ENCODE measurements at regions not wholly inside any gene's neighbourhood (a gene's known extent, or its start where the extent isn't known, plus 50 kb on each side); places are given as distances from the start of the nearest gene placed in this dataset.

DNA sequence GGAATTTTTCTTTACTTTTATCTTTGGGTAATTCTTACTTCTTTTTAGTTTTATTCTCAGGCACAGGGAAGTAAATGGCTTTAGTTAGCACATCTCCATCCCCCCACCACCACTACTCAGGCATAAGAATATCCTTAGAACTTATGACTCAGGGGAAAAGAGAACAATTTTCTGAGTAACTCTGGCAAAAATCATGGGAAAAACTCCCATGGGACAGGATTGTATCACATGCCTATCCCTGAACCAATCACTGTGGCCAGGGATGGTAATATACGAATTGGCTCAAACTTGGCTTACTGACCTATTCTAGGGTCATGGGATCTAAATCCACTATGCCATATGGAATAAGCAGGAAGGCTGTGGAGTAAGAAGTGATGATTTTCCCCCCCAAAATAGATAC lies 339.1 kb downstream of the BTBD3 start:
- H3K27ac ChIP-seq (ENCODE audit: extremely low read depth, low read depth, low read length) = no peak overlapping the region
- ChIA-PET CTCF (no interaction called here), POLR2A (no interaction called here)
- H3K4me3 ChIP-seq (ENCODE audit: low read depth, low read length) = no peak overlapping the region
- no peaks in the 10 kb centered on the region for H3K9me3 ChIP-seq (ENCODE audit: control insufficient read depth, insufficient read depth, low read depth, low read length)
- TF ChIP-seq ZNF211 (tag by site-specific recombination; IDR thresholded peaks at IDR 0.05; ENCODE audit: low read depth) (no peak), ZNF670 (tag by site-specific recombination; IDR thresholded peaks at IDR 0.05; ENCODE audit: low read depth) (no peak)
- no peaks in the 10 kb centered on the region for H3K36me3 ChIP-seq (ENCODE audit: control insufficient read depth in 2 of 2, insufficient read depth in 1 of 2, low read length in 2 of 2)
- no peaks in the 10 kb centered on the region for H3K4me1 ChIP-seq (ENCODE audit: control insufficient read depth, insufficient read depth, low read length)

- ChIA-PET CTCF (interaction anchor here (0.6 kb wide), 1 partner anchor 408 kb away, joined by 3 read pairs; no protein-coding TSS in a partner anchor), POLR2A (no interaction called here)
- no peaks in the 10 kb centered on the region for H3K36me3 ChIP-seq (ENCODE audit: control insufficient read depth in 2 of 2, insufficient read depth in 1 of 2, low read length in 2 of 2)
- H3K4me1 ChIP-seq (ENCODE audit: control insufficient read depth, insufficient read depth, low read length) = no peaks in the 10 kb centered on the region
- H3K9me3 ChIP-seq (ENCODE audit: control insufficient read depth, insufficient read depth, low read depth, low read length) = no peaks in the 10 kb centered on the region
- TF ChIP-seq ZNF132 (tag by site-specific recombination; IDR thresholded peaks at IDR 0.05; ENCODE audit: borderline replicate concordance) (no peak), ZNF830 (tag by site-specific recombination; IDR thresholded peaks at IDR 0.05; ENCODE audit: low read depth) (no peak)
- H3K4me3 ChIP-seq (ENCODE audit: low read depth, low read length) = no peak overlapping the region
- no peak overlapping the region for H3K27ac ChIP-seq (ENCODE audit: extremely low read depth, low read depth, low read length)
Measured at GRCh38 chr20:12262747-12263146, 345.1 kb downstream of the BTBD3 start.

GRCh38 chr20:12264711-12265110 lies 347.0 kb downstream of the BTBD3 start:
- no peak overlapping the region for H3K4me3 ChIP-seq (ENCODE audit: low read depth, low read length)
- H3K9me3 ChIP-seq (ENCODE audit: control insufficient read depth, insufficient read depth, low read depth, low read length) = no peaks in the 10 kb centered on the region
- H3K4me1 ChIP-seq (ENCODE audit: control insufficient read depth, insufficient read depth, low read length) = no peaks in the 10 kb centered on the region
- ChIA-PET POLR2A (no interaction called here), CTCF (no interaction called here)
- no peaks in the 10 kb centered on the region for H3K36me3 ChIP-seq (ENCODE audit: control insufficient read depth in 2 of 2, insufficient read depth in 1 of 2, low read length in 2 of 2)
- no peak for TF ChIP-seq HOXD13 (CRISPR knock-in tag; IDR thresholded peaks at IDR 0.05; ENCODE audit: borderline replicate concordance)
- TF ChIP-seq ZNF37A (tag by site-specific recombination; IDR thresholded peaks at IDR 0.05) = no peak
- TF ChIP-seq ZNF664 (tag by site-specific recombination; IDR thresholded peaks at IDR 0.05) = no peak
- TF ChIP-seq ZNF169 (tag by site-specific recombination; IDR thresholded peaks at IDR 0.05) = no peak
- TF ChIP-seq ZNF48 (tag by site-specific recombination; IDR thresholded peaks at IDR 0.05) = no peak
- TF ChIP-seq ZNF514 (tag by site-specific recombination; IDR thresholded peaks at IDR 0.05) = no peak
- TF ChIP-seq ZNF341 (tag by site-specific recombination; IDR thresholded peaks at IDR 0.05; ENCODE audit: low read depth) = no peak
- TF ChIP-seq PATZ1 (tag by site-specific recombination; IDR thresholded peaks at IDR 0.05) = no peak
- no peak for TF ChIP-seq ZNF670 (tag by site-specific recombination; IDR thresholded peaks at IDR 0.05; ENCODE audit: low read depth)
- TF ChIP-seq, protein P1, sequence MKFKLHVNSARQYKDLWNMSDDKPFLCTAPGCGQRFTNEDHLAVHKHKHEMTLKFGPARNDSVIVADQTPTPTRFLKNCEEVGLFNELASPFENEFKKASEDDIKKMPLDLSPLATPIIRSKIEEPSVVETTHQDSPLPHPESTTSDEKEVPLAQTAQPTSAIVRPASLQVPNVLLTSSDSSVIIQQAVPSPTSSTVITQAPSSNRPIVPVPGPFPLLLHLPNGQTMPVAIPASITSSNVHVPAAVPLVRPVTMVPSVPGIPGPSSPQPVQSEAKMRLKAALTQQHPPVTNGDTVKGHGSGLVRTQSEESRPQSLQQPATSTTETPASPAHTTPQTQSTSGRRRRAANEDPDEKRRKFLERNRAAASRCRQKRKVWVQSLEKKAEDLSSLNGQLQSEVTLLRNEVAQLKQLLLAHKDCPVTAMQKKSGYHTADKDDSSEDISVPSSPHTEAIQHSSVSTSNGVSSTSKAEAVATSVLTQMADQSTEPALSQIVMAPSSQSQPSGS (tag by site-specific recombination; IDR thresholded peaks at IDR 0.05; ENCODE audit: low read depth) = no peak
- TF ChIP-seq ZNF366 (tag by site-specific recombination; conservative IDR thresholded peaks at IDR 0.05) = no peak
- no peak for TF ChIP-seq ZNF785 (tag by site-specific recombination; IDR thresholded peaks at IDR 0.05)
- TF ChIP-seq ZNF747 (tag by site-specific recombination; IDR thresholded peaks at IDR 0.05) = no peak
- no peak for TF ChIP-seq ZNF248 (tag by site-specific recombination; IDR thresholded peaks at IDR 0.05)
- TF ChIP-seq ZNF433 (tag by site-specific recombination; IDR thresholded peaks at IDR 0.05; ENCODE audit: low read depth) = no peak
- TF ChIP-seq ZNF645 (tag by site-specific recombination; IDR thresholded peaks at IDR 0.05) = no peak
- TF ChIP-seq PRDM1 (tag by site-specific recombination; IDR thresholded peaks at IDR 0.05) = no peak
- no peak for TF ChIP-seq BCL6B (tag by site-specific recombination; IDR thresholded peaks at IDR 0.05)
- no peak overlapping the region for H3K27ac ChIP-seq (ENCODE audit: extremely low read depth, low read depth, low read length)
